Uterus (tissue), 2 donors: ENCODE measurements at regions not wholly inside any gene's neighbourhood (a gene's known extent, or its start where the extent isn't known, plus 50 kb on each side); places are given as distances from the start of the nearest gene placed in this dataset.

Experiments used
- POLR2A ChIP-seq, 2 donors: fragments of 450-650 bp; IDR thresholded peaks; one replicate each; pipeline ENCODE4 v1.6.1; 2016; ENCODE audit warnings: antibody characterized with exemption in 2 of 2, mild to moderate bottlenecking in 1 of 2, moderate library complexity in 1 of 2
- TF ChIP-seq, protein P1 (sequence below), 4 experiments: fragments of 200-600 bp in 2 of 4; fragments of 450-650 bp in 2 of 4; sonication (generic) in 2 of 4; IDR thresholded peaks; one replicate each; pipeline ENCODE4 v1.5.1; 2016 to 2019; ENCODE audit warnings: antibody characterized with exemption in 4 of 4, mild to moderate bottlenecking in 2 of 4, moderate library complexity in 1 of 4

DNA sequence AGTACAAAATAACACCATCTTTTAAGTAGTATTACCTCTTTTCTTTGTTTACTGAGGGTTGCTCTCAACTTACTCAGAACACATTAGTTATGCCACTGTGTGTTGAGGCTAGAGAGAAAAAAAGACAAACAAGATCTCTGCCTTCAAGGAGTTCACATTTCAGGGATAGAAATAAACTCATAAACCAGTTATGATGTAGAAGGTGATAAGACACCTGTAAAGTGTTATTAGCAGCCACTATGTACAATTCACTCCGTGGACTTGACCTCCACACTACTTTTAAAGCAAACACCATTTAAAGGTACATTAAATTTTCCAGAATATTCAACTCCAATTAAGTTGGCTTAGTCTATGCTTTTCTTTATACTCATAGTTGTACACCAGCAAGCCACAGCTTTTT is 278.0 kb downstream of the PDGFC start:
- TF ChIP-seq, protein P1, sequence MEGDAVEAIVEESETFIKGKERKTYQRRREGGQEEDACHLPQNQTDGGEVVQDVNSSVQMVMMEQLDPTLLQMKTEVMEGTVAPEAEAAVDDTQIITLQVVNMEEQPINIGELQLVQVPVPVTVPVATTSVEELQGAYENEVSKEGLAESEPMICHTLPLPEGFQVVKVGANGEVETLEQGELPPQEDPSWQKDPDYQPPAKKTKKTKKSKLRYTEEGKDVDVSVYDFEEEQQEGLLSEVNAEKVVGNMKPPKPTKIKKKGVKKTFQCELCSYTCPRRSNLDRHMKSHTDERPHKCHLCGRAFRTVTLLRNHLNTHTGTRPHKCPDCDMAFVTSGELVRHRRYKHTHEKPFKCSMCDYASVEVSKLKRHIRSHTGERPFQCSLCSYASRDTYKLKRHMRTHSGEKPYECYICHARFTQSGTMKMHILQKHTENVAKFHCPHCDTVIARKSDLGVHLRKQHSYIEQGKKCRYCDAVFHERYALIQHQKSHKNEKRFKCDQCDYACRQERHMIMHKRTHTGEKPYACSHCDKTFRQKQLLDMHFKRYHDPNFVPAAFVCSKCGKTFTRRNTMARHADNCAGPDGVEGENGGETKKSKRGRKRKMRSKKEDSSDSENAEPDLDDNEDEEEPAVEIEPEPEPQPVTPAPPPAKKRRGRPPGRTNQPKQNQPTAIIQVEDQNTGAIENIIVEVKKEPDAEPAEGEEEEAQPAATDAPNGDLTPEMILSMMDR (IDR thresholded peaks at IDR 0.05), result no peak
- no peak for TF ChIP-seq POLR2A (IDR thresholded peaks at IDR 0.05)
